DOHH2 (cell line): ENCODE measurements at regions not wholly inside any gene's neighbourhood (a gene's known extent, or its start where the extent isn't known, plus 50 kb on each side); places are given as distances from the start of the nearest gene placed in this dataset.

Experiments used
- H3F3A ChIP-seq: fragments of 200-600 bp; sonication (generic), shearing (Covaris generic); 2 replicates; pipeline ENCODE4 v1.6.0; 2016; ENCODE audit warnings: antibody characterized with exemption, mild to moderate bottlenecking; ENCODE audit not compliant: control insufficient read depth, insufficient read depth
- H3K27ac ChIP-seq: fragments of 200-600 bp; sonication (generic); 2 replicates; pipeline ENCODE4 v1.5.1; 2014; ENCODE audit warnings: low read depth, mild to moderate bottlenecking, low read length, moderate library complexity
- H3K27me3 ChIP-seq: fragments of 200-600 bp; sonication (generic); 2 replicates; pipeline ENCODE4 v1.6.1; 2014; ENCODE audit warnings: mild to moderate bottlenecking, low read length, mixed read lengths; ENCODE audit not compliant: control insufficient read depth
- H3K36me3 ChIP-seq: fragments of 200-600 bp; sonication (generic); 2 replicates; pipeline ENCODE4 v1.6.1; 2014; ENCODE audit warnings: mild to moderate bottlenecking, low read length, moderate library complexity, mixed read lengths; ENCODE audit not compliant: control insufficient read depth
- H3K4me1 ChIP-seq: fragments of 200-600 bp; sonication (generic); 2 replicates; pipeline ENCODE4 v1.6.1; 2014; ENCODE audit warnings: mild to moderate bottlenecking, low read length, mixed read lengths; ENCODE audit not compliant: control insufficient read depth
- H3K4me2 ChIP-seq: fragments of 200-600 bp; sonication (generic); 2 replicates; pipeline ENCODE4 v1.6.0; 2014; ENCODE audit warnings: mild to moderate bottlenecking, low read length, moderate library complexity
- H3K4me3 ChIP-seq: fragments of 200-600 bp; sonication (generic); 2 replicates; pipeline ENCODE4 v1.5.1; 2014; ENCODE audit warnings: mild to moderate bottlenecking, low read length, mixed read lengths
- H3K79me2 ChIP-seq: fragments of 200-600 bp; sonication (generic); 2 replicates; pipeline ENCODE4 v1.6.1; 2014; ENCODE audit warnings: mild to moderate bottlenecking, low read length, mixed read lengths; ENCODE audit not compliant: control insufficient read depth
- H3K9me2 ChIP-seq: fragments of 200-600 bp; sonication (generic); replicated peaks from 2 replicates; pipeline ENCODE4 v1.6.1; 2014; ENCODE audit warnings: mild to moderate bottlenecking, low read length, mixed read lengths; ENCODE audit not compliant: control insufficient read depth
- H3K9me3 ChIP-seq: fragments of 200-600 bp; sonication (generic); 2 replicates; pipeline ENCODE4 v1.6.1; 2014; ENCODE audit warnings: antibody characterized with exemption, low read length, mixed read lengths; ENCODE audit not compliant: control insufficient read depth, insufficient read depth
- H4K20me1 ChIP-seq: fragments of 200-600 bp; sonication (generic); 2 replicates; pipeline ENCODE4 v1.6.0; 2014; ENCODE audit warnings: low read depth, mild to moderate bottlenecking, antibody characterized with exemption, low read length, moderate library complexity; ENCODE audit not compliant: control insufficient read depth, insufficient read depth
- EZH2phosphoT487 ChIP-seq: fragments of 200-600 bp; sonication (generic); IDR thresholded peaks from 2 replicates; pipeline ENCODE4 v1.6.1; 2017; ENCODE audit warnings: borderline replicate concordance, mild to moderate bottlenecking, antibody characterized with exemption, low read length, moderate library complexity, mixed read lengths
- TF ChIP-seq, protein P1 (sequence below): fragments of 200-600 bp; sonication (generic); IDR thresholded peaks from one replicate; pipeline ENCODE4 v1.5.1; 2014; ENCODE audit warnings: antibody characterized with exemption, mild to moderate bottlenecking, low read depth, low read length; ENCODE audit not compliant: poor library complexity, severe bottlenecking

DNA sequence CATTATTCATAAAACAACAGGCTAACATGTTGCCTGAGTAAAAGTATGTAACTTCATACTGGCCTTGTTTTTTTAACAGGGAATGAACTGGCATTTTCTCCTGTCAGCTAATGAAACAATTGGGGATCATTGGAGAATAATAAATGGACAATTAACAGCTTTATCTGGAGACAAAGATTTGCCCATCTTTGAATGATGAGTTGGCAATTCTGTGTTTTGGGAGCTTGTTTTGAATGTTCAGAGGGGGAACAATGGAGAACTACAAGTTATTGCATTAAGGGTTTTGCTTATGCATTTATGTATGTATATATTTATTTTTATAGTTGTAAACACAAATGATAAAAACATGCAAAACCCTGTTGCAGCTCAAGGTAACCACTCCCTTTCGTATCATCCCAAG is 150.3 kb downstream of the CBLN4 start:
- no peak overlapping the region for H3K4me3 ChIP-seq
- H3F3A ChIP-seq = no peaks in the 10 kb centered on the region
- no peak overlapping the region for H3K4me2 ChIP-seq
- TF ChIP-seq EZH2phosphoT487 = no peak
- TF ChIP-seq, protein P1, sequence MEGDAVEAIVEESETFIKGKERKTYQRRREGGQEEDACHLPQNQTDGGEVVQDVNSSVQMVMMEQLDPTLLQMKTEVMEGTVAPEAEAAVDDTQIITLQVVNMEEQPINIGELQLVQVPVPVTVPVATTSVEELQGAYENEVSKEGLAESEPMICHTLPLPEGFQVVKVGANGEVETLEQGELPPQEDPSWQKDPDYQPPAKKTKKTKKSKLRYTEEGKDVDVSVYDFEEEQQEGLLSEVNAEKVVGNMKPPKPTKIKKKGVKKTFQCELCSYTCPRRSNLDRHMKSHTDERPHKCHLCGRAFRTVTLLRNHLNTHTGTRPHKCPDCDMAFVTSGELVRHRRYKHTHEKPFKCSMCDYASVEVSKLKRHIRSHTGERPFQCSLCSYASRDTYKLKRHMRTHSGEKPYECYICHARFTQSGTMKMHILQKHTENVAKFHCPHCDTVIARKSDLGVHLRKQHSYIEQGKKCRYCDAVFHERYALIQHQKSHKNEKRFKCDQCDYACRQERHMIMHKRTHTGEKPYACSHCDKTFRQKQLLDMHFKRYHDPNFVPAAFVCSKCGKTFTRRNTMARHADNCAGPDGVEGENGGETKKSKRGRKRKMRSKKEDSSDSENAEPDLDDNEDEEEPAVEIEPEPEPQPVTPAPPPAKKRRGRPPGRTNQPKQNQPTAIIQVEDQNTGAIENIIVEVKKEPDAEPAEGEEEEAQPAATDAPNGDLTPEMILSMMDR = no peak
- H3K9me2 ChIP-seq = no peaks in the 10 kb centered on the region
- peaks cover 4% of the 10 kb centered on the region; the same call in 1 of the 2 replicates for H3K9me3 ChIP-seq
- no peaks in the 10 kb centered on the region for H4K20me1 ChIP-seq
- H3K4me1 ChIP-seq = no peaks in the 10 kb centered on the region
- H3K27me3 ChIP-seq = no peaks in the 10 kb centered on the region
- no peaks in the 10 kb centered on the region for H3K79me2 ChIP-seq
- H3K27ac ChIP-seq = no peak overlapping the region
- H3K36me3 ChIP-seq = no peaks in the 10 kb centered on the region

DNA sequence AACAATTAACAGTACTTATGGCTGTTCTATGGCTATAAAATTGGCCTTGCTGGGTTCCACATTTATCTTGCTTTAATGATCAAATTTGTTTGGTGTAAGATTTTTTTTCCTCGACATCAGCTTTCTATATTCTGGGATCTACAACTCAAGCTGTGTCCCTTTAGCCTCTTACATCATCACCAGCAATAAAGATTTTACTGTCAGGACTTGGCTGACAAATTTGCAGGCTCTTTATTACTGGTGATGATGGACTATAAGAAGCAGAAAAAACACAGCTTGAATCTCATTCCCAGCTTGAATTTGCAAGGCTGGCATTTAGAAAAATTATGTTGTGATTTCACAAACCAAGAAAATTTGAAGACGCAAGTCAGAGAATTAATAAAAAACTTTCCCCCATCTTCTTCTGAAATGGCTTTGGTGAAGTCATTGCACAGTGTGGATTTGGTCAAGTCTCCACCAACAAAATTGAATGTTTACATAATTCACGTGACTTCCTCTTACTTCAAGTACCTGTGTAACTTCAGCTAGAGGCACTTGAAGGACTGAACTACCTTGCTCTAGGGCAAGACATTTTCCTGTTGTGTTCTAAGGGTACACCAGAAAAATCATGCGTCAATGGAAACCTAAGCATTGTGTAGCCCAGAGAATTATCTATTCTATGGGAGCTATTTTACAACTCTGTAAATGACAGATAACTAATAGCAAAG is 175.0 kb downstream of the CBLN4 start:
- no peak overlapping the region for H3K4me2 ChIP-seq
- no peak overlapping the region for H3K27ac ChIP-seq
- H4K20me1 ChIP-seq = no peaks in the 10 kb centered on the region
- H3K79me2 ChIP-seq = no peaks in the 10 kb centered on the region
- H3K4me1 ChIP-seq = no peaks in the 10 kb centered on the region
- H3K36me3 ChIP-seq = no peaks in the 10 kb centered on the region
- no peaks in the 10 kb centered on the region for H3F3A ChIP-seq
- H3K9me2 ChIP-seq = no peaks in the 10 kb centered on the region
- H3K9me3 ChIP-seq = no peaks in the 10 kb centered on the region
- H3K4me3 ChIP-seq = no peak overlapping the region
- no peak for TF ChIP-seq EZH2phosphoT487
- TF ChIP-seq, protein P1 = no peak
- H3K27me3 ChIP-seq = no peaks in the 10 kb centered on the region

DNA sequence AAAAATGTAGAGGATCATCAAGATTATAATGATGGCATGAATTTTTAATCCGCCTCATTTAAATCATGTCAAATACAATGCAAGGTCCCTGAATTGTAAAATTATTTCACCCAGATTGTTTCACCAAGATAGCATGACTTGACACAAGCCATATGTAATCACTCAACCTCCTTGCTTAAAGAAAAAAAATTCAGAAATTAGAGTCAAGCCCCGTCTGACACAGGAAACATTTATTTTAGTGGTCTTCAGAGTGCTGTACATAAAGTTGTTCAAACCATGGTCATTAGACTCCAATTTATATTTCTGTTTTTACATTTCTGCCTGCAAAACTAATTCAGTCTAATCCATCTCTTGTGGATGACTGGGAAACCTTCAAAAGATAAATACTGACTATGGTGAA is 200.2 kb downstream of the CBLN4 start:
- no peaks in the 10 kb centered on the region for H3K79me2 ChIP-seq
- no peaks in the 10 kb centered on the region for H3F3A ChIP-seq
- TF ChIP-seq, protein P1 = no peak
- no peak for TF ChIP-seq EZH2phosphoT487
- H3K9me2 ChIP-seq = no peaks in the 10 kb centered on the region
- H3K36me3 ChIP-seq = no peaks in the 10 kb centered on the region
- H4K20me1 ChIP-seq = no peaks in the 10 kb centered on the region
- no peak overlapping the region for H3K4me3 ChIP-seq
- H3K4me2 ChIP-seq = no peak overlapping the region
- H3K4me1 ChIP-seq = no peaks in the 10 kb centered on the region
- H3K9me3 ChIP-seq = no peaks in the 10 kb centered on the region
- no peak overlapping the region for H3K27ac ChIP-seq
- no peaks in the 10 kb centered on the region for H3K27me3 ChIP-seq
